Colonic mucosa (tissue), 4 donors: ENCODE measurements at regions not wholly inside any gene's neighbourhood (a gene's known extent, or its start where the extent isn't known, plus 50 kb on each side); places are given as distances from the start of the nearest gene placed in this dataset.

Source experiments
- DNase-seq: peaks from one replicate; pipeline ENCODE4 v3.0.0-alpha.2; 2020
- H3K27ac ChIP-seq: fragments of 200-600 bp; one replicate; pipeline ENCODE4 v1.8.0; 2021
- H3K27me3 ChIP-seq: fragments of 200-600 bp; one replicate; pipeline ENCODE4 v1.8.0; 2021
- H3K36me3 ChIP-seq: fragments of 200-600 bp; one replicate; pipeline ENCODE4 v1.8.0; 2021
- H3K4me1 ChIP-seq: fragments of 200-600 bp; one replicate; pipeline ENCODE4 v1.8.0; 2021; ENCODE audit warnings: mild to moderate bottlenecking
- H3K4me3 ChIP-seq: fragments of 200-600 bp; one replicate; pipeline ENCODE4 v1.8.0; 2021
- H3K9ac ChIP-seq, 2 donors: one replicate each; pipeline ENCODE4 v1.7.0; 2013; ENCODE audit warnings: control low read depth in 2 of 2, low read depth in 2 of 2, low read length in 2 of 2
- H3K9me3 ChIP-seq: fragments of 200-600 bp; one replicate; pipeline ENCODE4 v1.8.0; 2021
- intact Hi-C: fragments of 100-400 bp; cut with DNase I; formaldehyde crosslinking; loops from one replicate; pipeline ENCODE4 v1.14.1; 2022
- TF ChIP-seq, protein P1 (sequence below): fragments of 200-600 bp; IDR thresholded peaks from one replicate; pipeline ENCODE4 v1.8.0; 2022; ENCODE audit warnings: antibody characterized with exemption, mild to moderate bottlenecking
- donor health status: healthy.
- donor health status: DM: no; HTN: no; CAD: no.
- donor health status: DM: no; HTN: no; CAD: no.

DNA sequence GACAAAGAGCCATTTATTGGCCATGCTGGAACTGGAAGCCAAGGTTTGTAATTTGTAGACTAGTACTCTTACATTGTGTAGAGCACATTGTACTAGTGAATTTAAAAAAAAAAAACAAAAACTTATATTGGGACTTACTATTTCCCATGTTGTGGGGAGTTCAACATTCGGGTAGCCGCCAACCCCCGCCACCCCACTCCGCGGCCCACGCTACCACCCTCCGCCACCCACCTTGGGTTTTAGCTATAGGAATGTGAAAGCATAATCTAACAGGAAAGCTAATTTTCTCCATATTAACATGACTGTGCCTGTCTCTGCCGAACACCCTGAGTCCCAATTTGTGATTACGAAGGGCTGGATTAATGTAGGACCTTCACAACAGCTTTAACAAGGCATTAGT is 275.8 kb downstream of the FIGN start:
- TF ChIP-seq, protein P1, sequence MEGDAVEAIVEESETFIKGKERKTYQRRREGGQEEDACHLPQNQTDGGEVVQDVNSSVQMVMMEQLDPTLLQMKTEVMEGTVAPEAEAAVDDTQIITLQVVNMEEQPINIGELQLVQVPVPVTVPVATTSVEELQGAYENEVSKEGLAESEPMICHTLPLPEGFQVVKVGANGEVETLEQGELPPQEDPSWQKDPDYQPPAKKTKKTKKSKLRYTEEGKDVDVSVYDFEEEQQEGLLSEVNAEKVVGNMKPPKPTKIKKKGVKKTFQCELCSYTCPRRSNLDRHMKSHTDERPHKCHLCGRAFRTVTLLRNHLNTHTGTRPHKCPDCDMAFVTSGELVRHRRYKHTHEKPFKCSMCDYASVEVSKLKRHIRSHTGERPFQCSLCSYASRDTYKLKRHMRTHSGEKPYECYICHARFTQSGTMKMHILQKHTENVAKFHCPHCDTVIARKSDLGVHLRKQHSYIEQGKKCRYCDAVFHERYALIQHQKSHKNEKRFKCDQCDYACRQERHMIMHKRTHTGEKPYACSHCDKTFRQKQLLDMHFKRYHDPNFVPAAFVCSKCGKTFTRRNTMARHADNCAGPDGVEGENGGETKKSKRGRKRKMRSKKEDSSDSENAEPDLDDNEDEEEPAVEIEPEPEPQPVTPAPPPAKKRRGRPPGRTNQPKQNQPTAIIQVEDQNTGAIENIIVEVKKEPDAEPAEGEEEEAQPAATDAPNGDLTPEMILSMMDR, result no peak
- DNase-seq, result no peak
- no peaks in the 10 kb centered on the region for H3K4me1 ChIP-seq
- H3K9ac ChIP-seq, result no peak overlapping the region
- no peaks in the 10 kb centered on the region for H3K27me3 ChIP-seq
- intact Hi-C loops, result no loop called here
- no peak overlapping the region for H3K4me3 ChIP-seq
- H3K27ac ChIP-seq, result no peak overlapping the region
- no peaks in the 10 kb centered on the region for H3K36me3 ChIP-seq
- H3K9me3 ChIP-seq, result no peaks in the 10 kb centered on the region

DNA sequence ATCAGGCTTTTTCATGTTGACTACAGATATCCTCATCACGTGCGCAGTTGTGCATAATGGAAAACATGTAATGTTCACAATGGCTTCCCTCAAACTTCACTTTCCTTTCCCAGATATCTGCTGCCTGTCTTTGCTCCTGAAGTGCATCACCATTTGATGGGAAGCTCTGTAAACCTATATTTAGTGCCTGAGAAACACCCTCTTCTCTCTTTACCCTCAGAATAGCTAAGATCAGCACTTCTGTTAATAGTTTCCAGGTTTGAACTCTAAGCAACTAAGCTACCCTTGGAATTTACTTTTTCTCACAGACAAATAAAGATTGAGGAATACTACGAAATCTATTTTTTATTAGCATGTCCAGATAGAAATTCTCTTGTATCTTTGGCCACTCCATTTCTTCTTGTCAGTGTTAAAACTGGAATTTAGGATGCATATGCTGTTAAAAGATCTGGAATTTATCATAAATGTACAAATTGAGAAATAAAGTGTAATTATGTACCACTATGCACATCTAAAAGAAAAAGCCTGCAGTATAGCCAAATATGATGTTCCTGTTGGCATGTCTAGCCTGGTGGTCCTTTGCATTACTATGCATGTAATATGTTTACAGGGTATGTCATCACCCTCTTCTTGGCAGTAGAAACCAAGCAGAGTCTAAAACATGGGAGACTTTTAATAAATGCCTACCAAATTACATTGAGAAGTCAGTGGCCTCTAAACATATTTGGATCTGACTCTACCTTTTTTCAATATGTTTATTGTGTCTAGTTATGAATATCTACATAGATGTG is 278.7 kb downstream of the FIGN start:
- DNase-seq, result no peak
- H3K9me3 ChIP-seq, result no peaks in the 10 kb centered on the region
- H3K4me1 ChIP-seq, result no peaks in the 10 kb centered on the region
- H3K36me3 ChIP-seq, result no peaks in the 10 kb centered on the region
- TF ChIP-seq, protein P1, result no peak
- no peak overlapping the region for H3K4me3 ChIP-seq
- intact Hi-C loops, result no loop called here
- H3K9ac ChIP-seq, result no peak overlapping the region
- no peaks in the 10 kb centered on the region for H3K27me3 ChIP-seq
- H3K27ac ChIP-seq, result no peak overlapping the region

DNA sequence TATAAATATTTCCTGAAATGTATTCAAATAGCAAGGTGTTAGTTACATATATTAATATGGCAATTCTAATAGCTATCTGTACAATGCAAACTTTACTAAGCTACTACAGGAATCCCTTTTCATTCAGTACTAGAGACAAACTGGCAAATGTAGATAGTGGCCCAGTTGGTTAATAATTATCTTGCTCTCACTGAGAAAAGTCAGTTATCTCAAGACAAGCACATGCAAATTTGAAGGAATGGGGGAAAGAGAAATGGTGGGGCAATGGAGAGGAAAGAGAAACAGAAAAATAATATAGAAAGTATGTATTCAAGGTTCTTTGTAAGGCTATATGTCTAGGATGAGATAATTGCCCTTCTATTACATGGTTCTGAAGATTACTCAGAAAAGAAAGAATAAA is 280.0 kb downstream of the FIGN start:
- TF ChIP-seq, protein P1, result no peak
- no peak overlapping the region for H3K4me3 ChIP-seq
- no peak overlapping the region for H3K27ac ChIP-seq
- H3K27me3 ChIP-seq, result no peaks in the 10 kb centered on the region
- intact Hi-C loops, result no loop called here
- H3K9ac ChIP-seq, result no peak overlapping the region
- H3K4me1 ChIP-seq, result no peaks in the 10 kb centered on the region
- no peaks in the 10 kb centered on the region for H3K9me3 ChIP-seq
- no peaks in the 10 kb centered on the region for H3K36me3 ChIP-seq
- no peak for DNase-seq

DNA sequence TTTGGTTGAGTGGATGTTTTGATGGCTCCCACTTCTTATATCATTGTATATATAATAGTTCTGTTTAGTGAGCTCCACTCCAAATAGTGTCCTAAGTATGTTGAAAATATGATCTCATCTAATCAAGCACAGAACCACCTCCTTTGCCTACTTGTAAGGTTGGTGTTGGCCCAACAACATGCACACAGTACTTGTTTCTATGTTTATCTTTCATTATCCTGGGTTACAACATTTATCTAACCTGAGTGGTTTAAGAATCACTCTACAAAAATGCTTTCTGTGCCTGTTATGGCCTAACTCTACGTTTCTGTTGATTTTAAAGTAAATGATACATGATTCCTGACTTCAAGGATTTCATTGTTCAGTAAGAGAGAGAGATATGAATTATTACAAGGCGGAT is 281.9 kb downstream of the FIGN start:
- no peak for DNase-seq
- no peaks in the 10 kb centered on the region for H3K36me3 ChIP-seq
- H3K4me1 ChIP-seq, result no peaks in the 10 kb centered on the region
- no peak overlapping the region for H3K27ac ChIP-seq
- H3K9me3 ChIP-seq, result no peaks in the 10 kb centered on the region
- TF ChIP-seq, protein P1, result no peak
- H3K4me3 ChIP-seq, result no peak overlapping the region
- intact Hi-C loops, result no loop called here
- H3K27me3 ChIP-seq, result no peaks in the 10 kb centered on the region
- H3K9ac ChIP-seq, result no peak overlapping the region

DNA sequence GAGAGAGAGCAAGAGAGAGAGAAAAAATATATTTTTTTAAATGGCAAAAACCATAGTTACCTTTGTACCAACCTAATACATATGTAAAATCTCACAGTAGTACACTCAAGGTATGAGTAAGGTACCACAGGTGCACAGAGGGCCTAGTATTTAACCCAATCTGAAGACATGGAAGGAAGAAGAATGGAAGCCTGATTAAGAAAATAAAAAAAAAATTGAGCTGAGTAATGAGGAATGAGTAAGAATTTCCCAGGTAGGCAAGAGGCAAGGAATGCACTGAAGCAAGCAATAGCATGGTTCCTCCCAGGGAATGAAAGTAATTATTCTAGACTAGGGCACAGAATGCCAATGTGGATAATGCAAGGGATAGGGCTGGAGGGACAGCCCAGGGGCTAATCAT is 294.2 kb downstream of the FIGN start:
- intact Hi-C loops, result no loop called here
- no peaks in the 10 kb centered on the region for H3K4me1 ChIP-seq
- H3K4me3 ChIP-seq, result no peak overlapping the region
- DNase-seq, result no peak
- no peak overlapping the region for H3K27ac ChIP-seq
- TF ChIP-seq, protein P1, result no peak
- no peaks in the 10 kb centered on the region for H3K36me3 ChIP-seq
- no peaks in the 10 kb centered on the region for H3K9me3 ChIP-seq
- no peak overlapping the region for H3K9ac ChIP-seq
- no peaks in the 10 kb centered on the region for H3K27me3 ChIP-seq
